HG02763 (cell line): ENCODE measurements at regions not wholly inside any gene's neighbourhood (a gene's known extent, or its start where the extent isn't known, plus 50 kb on each side); places are given as distances from the start of the nearest gene placed in this dataset.

Source experiments
- ATAC-seq: cut with Tn5 transposase; IDR thresholded peaks from one replicate; pipeline ENCODE4 v1.9.1; 2021; ENCODE audit warnings: mild to moderate bottlenecking, moderate library complexity; ENCODE audit not compliant: unreplicated experiment

- no peak for ATAC-seq
Measured at GRCh38 chr13:103275081-103275480, 208.9 kb upstream of the SLC10A2 start.

GRCh38 chr13:103273825-103274224, 207.6 kb upstream of the SLC10A2 start:
- ATAC-seq: no peak

DNA sequence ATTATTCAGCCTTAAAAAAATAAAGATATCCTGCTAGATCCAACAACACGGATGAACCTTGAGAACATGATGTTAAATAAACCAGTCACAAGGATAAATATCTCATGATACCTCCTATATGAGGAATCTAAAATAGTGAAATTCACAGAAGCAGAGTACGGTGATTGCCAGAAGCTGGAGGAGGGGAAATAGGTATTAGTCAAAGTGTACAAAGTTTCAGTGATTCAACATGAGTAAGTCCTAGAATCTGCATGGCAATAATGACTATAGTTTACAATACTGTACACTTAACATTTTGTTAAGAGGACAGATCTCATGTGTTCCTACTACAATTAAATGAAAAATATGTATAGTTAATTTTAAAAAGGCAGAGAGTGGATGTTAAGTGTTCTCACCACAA, 206.6 kb upstream of the SLC10A2 start:
- ATAC-seq: no peak

GRCh38 chr13:103263448-103263847, 197.2 kb upstream of the SLC10A2 start:
- ATAC-seq: no peak

GRCh38 chr13:103255587-103256301, 189.5 kb upstream of the SLC10A2 start:
- ATAC-seq: no peak

- ATAC-seq: no peak
Measured at GRCh38 chr13:103250071-103250470, 183.9 kb upstream of the SLC10A2 start.

GRCh38 chr13:103246581-103247200, 180.5 kb upstream of the SLC10A2 start:
- no peak for ATAC-seq

GRCh38 chr13:103243495-103243894, 177.3 kb upstream of the SLC10A2 start:
- ATAC-seq: no peak

- ATAC-seq: no peak
Measured at GRCh38 chr13:103238441-103238840, 172.2 kb upstream of the SLC10A2 start.

DNA sequence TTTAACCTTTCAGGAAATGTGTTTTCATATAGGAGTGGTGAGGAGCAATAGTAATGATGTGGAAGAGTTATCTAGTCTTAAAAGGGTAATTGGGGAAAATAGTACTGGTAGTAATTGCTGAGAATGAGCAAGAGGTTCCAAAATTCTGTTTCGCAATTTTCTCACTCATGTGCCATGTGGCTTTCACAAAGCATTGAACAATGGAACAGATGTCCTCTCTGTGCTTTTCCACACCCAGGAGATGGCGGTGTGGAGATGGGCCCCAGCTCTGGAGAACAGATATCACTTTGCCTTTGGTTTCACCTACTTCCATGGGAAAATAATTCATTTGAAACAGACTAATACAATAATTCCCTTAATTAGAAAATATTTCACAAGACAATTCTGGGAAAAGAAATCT, 170.0 kb upstream of the SLC10A2 start:
- no peak for ATAC-seq

DNA sequence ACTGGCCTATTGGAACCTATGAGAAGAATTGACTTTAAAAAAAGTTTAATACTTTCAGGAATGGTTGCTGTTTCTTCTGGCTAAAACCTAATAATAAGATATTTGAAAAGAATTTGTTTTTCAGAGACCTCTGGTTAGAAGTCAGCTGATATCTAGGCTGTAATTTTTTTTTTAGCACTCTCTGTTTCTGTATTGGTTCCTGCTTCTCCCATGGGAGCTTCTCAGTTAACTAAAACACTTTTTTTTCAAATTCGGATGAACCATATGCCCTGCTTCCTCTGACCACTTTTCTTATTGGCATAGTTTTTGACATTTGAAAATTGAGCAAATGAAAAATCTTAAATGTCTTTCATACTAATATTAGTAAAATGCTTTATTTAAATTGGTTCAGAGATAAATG, 163.5 kb upstream of the SLC10A2 start:
- ATAC-seq: peak; percentile 44

DNA sequence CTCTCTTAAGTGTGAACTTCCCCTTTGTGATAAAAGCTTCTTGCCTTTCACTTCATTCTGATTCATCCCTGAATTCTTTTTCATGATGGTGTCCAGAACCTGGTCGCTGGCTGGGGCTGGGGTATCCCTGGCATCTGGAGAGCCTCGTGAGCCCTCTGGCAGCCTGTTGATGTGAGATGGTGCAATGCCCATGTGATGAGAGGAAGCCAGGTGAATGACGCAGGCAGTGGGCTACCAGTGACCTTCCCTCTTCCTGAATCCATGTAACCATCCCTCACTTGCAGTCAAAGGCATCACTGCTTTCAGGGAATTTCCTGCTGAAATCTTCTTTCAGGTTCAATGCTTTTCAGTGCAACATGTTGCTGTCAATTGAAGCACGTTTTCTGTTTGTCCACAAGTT, 158.6 kb upstream of the SLC10A2 start:
- ATAC-seq: no peak

GRCh38 chr13:103222683-103223082, 156.5 kb upstream of the SLC10A2 start:
- ATAC-seq: no peak

- no peak for ATAC-seq
Measured at GRCh38 chr13:103218253-103218652, 152.0 kb upstream of the SLC10A2 start.

DNA sequence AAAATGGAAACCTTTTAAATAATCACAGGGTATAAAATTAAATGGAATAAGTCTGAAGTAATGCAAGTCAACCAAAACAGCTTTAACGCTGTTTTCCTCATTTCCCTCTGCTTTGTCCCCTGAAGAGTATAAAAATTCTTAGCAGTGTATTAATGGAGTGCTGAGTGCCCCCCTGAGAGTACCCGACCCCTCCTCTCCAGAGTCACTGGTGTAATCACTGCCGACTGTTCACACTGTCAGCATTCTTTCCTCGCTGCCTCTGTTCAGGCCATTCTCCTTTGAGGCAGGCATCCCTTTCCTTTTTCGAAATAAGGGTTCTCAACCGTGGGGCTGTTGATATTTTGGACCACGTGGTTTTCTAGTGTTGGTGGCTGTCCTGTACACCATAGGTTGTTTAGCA, 146.9 kb upstream of the SLC10A2 start:
- ATAC-seq: no peak

DNA sequence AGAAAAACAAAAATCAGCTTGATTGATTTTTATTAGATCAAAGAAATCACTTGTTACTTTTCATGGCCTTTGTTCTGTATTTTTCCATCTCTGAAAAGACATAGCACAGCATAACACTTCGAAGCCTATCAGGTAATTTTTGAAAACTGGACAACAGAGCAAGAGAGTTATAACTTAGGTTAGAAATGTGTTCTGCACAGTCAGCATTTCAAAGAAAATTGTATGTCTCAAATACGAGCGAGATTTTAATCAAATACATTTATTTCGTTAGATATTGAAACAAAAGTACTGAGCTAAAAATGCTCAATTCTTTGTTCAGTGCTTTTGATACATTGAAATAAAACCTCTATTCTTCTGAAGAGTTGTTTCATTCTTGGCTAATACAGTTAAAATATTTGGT, 144.1 kb upstream of the SLC10A2 start:
- no peak for ATAC-seq

DNA sequence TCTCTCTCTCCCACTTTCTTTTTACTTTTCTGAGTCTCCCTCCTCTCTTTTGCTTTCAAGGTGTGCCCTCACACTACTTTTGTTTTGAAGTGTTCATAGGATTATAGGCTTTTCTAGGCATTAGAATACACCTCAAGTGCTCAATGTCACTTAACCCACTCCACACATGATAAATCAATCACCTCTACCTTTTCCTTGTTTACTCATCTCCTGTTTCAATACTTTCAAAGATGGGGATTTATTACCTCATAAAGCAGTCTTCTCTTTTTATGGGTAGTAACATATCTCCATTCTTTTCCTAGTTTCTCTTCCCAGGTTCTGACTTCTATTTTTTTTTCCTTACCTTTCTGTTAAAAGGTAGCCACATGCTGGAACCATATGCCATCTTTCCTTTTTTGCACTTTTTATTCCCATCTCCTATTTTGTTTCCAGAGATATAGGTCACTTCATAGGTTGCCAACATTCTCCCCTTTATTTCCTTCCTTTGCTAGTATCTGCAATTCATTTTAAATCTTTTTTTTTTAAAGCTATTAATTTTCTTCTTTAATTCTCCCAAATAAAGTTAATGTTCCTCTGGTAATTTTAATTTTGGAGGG, 137.6 kb upstream of the SLC10A2 start:
- no peak for ATAC-seq

GRCh38 chr13:103200118-103200885, 134.1 kb upstream of the SLC10A2 start:
- no peak for ATAC-seq

GRCh38 chr13:103199380-103200088, 133.3 kb upstream of the SLC10A2 start:
- no peak for ATAC-seq

DNA sequence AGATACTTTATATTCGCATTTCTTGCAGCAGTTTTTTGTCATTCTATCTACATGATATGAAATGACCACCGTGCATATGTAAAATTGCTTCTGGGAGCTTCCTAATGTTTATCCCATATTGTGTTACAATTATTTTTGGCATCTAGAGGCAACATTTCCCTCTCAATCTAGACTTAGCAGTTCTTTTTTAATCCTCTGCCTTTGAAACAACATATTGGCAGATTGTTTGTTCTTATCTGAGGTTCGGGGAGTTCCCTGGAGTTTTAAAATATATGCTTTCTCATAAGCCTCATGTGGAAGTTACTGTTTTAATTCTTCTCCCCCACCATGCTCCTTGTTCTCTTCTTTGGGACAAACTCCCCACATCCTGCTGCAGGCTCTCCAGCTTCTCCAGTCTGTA, 130.1 kb upstream of the SLC10A2 start:
- no peak for ATAC-seq

DNA sequence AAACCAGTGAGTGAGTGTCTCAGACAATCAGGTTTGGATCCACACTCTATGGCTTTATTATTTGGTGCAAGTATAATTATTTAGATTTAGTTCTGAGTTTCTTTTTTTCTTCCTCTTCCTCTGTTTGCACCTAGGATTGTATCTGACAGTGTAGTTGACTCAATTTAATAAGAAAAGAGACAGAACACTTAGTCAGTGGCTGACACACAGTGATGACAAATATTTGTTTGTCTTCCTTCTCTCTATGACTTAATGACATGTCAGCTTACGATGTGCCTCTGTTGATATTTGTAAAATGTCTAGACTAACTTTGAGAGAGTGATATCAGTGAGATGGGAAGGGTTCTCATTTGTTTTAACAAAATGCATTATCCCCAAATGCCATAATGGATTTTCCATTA, 129.5 kb upstream of the SLC10A2 start:
- no peak for ATAC-seq
